ENCODE measurements at regions not wholly inside any gene's neighbourhood (a gene's known extent, or its start where the extent isn't known, plus 50 kb on each side); places are given as distances from the start of the nearest gene placed in this dataset.

DNA sequence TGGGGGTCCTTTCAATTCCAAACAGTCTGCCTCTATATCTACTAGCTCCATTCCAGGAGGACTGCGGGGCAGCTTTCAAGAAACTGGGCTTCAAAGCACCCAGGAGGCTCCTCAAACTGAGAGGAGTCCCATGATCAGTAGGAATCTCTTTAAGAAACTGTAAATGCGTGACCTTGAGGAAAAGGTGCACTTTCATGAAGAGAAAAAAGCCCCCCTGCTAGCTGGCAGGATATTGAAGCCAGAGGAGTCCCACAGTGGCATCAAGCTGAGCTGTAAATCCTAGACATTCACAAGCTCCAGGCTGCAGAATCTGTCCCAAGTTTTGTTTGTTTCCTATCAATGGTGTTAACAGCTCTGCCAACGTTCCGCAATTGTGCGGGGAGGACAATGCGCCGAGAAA, 790.1 kb downstream of the SLC4A3 start (continued):
- no peak for TF ChIP-seq MED13 (CRISPR knock-in tag; IDR thresholded peaks at IDR 0.05)

DNA sequence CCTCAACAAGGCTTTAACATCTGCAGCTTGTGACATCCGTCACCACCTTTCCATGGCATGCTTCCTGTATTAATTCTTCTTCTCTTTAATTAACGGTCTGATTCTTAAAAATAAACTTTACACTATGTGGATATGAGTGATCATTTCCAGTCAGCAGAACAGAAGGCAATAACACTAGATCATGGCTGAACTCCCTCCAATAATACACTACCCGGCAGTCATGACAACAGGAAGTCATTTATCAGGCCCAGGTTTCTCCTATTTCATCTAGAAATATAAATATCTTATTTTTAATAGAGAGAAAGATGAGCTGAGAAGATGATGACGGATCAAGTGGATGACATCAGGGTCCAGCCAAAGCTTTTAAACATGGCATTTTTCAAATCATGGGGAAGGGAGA, 792.2 kb downstream of the SLC4A3 start:
- under 1% methylated on average over 4 of the region's 4 CpGs for WGBS (ENCODE audit: low lambda C conversion rate)
- no peaks in the 10 kb centered on the region for H4K20me1 ChIP-seq (ENCODE audit: insufficient read depth, low read length)
- H2AFZ ChIP-seq (ENCODE audit: low read length), result no peak overlapping the region
- ATAC-seq, result no peak
- no peak overlapping the region for H3K4me2 ChIP-seq (ENCODE audit: low read depth, low read length)
- H3K4me3 ChIP-seq (replicated peaks in 1 of 3; ENCODE audit: insufficient read depth in 1 of 3, low read depth in 2 of 3, low read length in 3 of 3), result no peak overlapping the region
- FAIRE-seq, result no peak
- no peak for DNase-seq (ENCODE audit: low spot score)
- H3K9me3 ChIP-seq (ENCODE audit: low read length), result peaks cover 15% of the 10 kb centered on the region
- H3K27ac ChIP-seq (ENCODE audit: extremely low read length, insufficient read depth, low read length), result no peak overlapping the region
- H3K79me2 ChIP-seq (ENCODE audit: insufficient read depth, low read length), result no peaks in the 10 kb centered on the region
- no peaks in the 10 kb centered on the region for H3K4me1 ChIP-seq (ENCODE audit: insufficient read depth, low read length)
- CTCF ChIA-PET (ENCODE audit: low intra/inter-chr PET ratio, low total read pairs), result no interaction called here
- in situ Hi-C loops (cut with HindIII; ENCODE audit: extremely low pct_ligation_motif_present, low pct_unique_long_range_greater_than_20kb) (no loop called here), intact Hi-C loops (cut with micrococcal nuclease; ENCODE audit: unreplicated experiment) (no loop called here)
- BruUV-seq (replicated peaks), result no TSS peak
- H3K9ac ChIP-seq (ENCODE audit: insufficient read depth, low read depth, low read length), result no peak overlapping the region
- H3K27me3 ChIP-seq (ENCODE audit: control insufficient read depth in 1 of 2, insufficient read depth in 2 of 2, low read length in 2 of 2), result no peaks in the 10 kb centered on the region
- no peaks in the 10 kb centered on the region for H3K36me3 ChIP-seq (replicated peaks in 1 of 2; ENCODE audit: control insufficient read depth in 1 of 2, insufficient read depth in 2 of 2, low read length in 2 of 2)
- POLR2A ChIA-PET, result no interaction called here
- TF ChIP-seq, protein P1, sequence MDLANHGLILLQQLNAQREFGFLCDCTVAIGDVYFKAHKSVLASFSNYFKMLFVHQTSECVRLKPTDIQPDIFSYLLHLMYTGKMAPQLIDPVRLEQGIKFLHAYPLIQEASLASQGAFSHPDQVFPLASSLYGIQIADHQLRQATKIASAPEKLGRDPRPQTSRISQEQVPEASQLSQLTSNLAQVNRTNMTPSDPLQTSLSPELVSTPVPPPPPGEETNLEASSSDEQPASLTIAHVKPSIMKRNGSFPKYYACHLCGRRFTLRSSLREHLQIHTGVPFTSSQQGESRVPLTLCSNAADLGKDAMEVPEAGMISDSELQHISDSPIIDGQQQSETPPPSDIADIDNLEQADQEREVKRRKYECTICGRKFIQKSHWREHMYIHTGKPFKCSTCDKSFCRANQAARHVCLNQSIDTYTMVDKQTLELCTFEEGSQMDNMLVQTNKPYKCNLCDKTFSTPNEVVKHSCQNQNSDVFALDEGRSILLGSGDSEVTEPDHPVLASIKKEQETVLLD (CRISPR knock-in tag; IDR thresholded peaks at IDR 0.05; ENCODE audit: low read depth), result no peak
- TF ChIP-seq ZMYM2 (CRISPR knock-in tag; IDR thresholded peaks at IDR 0.05) (no peak), MEIS1 (CRISPR knock-in tag; IDR thresholded peaks at IDR 0.05; ENCODE audit: borderline replicate concordance) (no peak), ZNF605 (CRISPR knock-in tag; IDR thresholded peaks at IDR 0.05) (no peak), MIER3 (CRISPR knock-in tag; IDR thresholded peaks at IDR 0.05; ENCODE audit: borderline replicate concordance) (no peak), ZSCAN31 (CRISPR knock-in tag; IDR thresholded peaks at IDR 0.05; ENCODE audit: low read depth) (no peak), ATF1 (CRISPR knock-in tag; IDR thresholded peaks at IDR 0.05) (no peak), TBX2 (CRISPR knock-in tag; IDR thresholded peaks at IDR 0.05; ENCODE audit: borderline replicate concordance) (no peak), POLR2AphosphoS2 (IDR thresholded peaks at IDR 0.05; ENCODE audit: low read depth, low read length) (no peak), NRL (CRISPR knock-in tag; IDR thresholded peaks at IDR 0.05; ENCODE audit: borderline replicate concordance) (no peak), AGO1 (IDR thresholded peaks at IDR 0.05; ENCODE audit: low read depth, low read length, poor library complexity, severe bottlenecking) (no peak), SIN3A (IDR thresholded peaks at IDR 0.05; ENCODE audit: borderline replicate concordance, low read depth, low read length) (no peak), PHF5A (CRISPR knock-in tag; IDR thresholded peaks at IDR 0.05; ENCODE audit: low read depth, unreplicated experiment) (no peak), ZNF83 (CRISPR knock-in tag; IDR thresholded peaks at IDR 0.05; ENCODE audit: borderline replicate concordance) (no peak), CBX2 (IDR thresholded peaks at IDR 0.05; ENCODE audit: low read depth, low read length) (no peak), CBX2 (CRISPR knock-in tag; IDR thresholded peaks at IDR 0.05; ENCODE audit: low read depth) (no peak)
- TF ChIP-seq, protein P2, sequence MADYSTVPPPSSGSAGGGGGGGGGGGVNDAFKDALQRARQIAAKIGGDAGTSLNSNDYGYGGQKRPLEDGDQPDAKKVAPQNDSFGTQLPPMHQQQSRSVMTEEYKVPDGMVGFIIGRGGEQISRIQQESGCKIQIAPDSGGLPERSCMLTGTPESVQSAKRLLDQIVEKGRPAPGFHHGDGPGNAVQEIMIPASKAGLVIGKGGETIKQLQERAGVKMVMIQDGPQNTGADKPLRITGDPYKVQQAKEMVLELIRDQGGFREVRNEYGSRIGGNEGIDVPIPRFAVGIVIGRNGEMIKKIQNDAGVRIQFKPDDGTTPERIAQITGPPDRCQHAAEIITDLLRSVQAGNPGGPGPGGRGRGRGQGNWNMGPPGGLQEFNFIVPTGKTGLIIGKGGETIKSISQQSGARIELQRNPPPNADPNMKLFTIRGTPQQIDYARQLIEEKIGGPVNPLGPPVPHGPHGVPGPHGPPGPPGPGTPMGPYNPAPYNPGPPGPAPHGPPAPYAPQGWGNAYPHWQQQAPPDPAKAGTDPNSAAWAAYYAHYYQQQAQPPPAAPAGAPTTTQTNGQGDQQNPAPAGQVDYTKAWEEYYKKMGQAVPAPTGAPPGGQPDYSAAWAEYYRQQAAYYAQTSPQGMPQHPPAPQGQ (CRISPR knock-in tag; IDR thresholded peaks at IDR 0.05; ENCODE audit: borderline replicate concordance), result no peak
- TF ChIP-seq, protein P3, sequence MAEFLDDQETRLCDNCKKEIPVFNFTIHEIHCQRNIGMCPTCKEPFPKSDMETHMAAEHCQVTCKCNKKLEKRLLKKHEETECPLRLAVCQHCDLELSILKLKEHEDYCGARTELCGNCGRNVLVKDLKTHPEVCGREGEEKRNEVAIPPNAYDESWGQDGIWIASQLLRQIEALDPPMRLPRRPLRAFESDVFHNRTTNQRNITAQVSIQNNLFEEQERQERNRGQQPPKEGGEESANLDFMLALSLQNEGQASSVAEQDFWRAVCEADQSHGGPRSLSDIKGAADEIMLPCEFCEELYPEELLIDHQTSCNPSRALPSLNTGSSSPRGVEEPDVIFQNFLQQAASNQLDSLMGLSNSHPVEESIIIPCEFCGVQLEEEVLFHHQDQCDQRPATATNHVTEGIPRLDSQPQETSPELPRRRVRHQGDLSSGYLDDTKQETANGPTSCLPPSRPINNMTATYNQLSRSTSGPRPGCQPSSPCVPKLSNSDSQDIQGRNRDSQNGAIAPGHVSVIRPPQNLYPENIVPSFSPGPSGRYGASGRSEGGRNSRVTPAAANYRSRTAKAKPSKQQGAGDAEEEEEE (CRISPR knock-in tag; IDR thresholded peaks at IDR 0.05; ENCODE audit: borderline replicate concordance), result no peak
